GM12875 (cell line): ENCODE measurements at regions not wholly inside any gene's neighbourhood (a gene's known extent, or its start where the extent isn't known, plus 50 kb on each side); places are given as distances from the start of the nearest gene placed in this dataset.

Source experiments
- H3K4me3 ChIP-seq: one replicate; pipeline ENCODE4 v1.5.1; 2011; ENCODE audit warnings: low read depth, low read length, control low read depth
- CTCF ChIP-seq: IDR thresholded peaks from 2 replicates; pipeline ENCODE4 v1.5.1; 2011; ENCODE audit warnings: low read depth, mild to moderate bottlenecking, control low read depth, inconsistent platforms, low read length, moderate library complexity, borderline replicate concordance; ENCODE audit not compliant: insufficient read depth

GRCh38 chr3:981156-981555 is 111.7 kb upstream of the CNTN6 start:
- no peak overlapping the region for H3K4me3 ChIP-seq
- TF ChIP-seq CTCF: no peak

- no peak for TF ChIP-seq CTCF
These were observed 104.0 kb upstream of the CNTN6 start for GRCh38 chr3:988785-989184.

GRCh38 chr3:992871-993270 is 100.0 kb upstream of the CNTN6 start:
- no peak for TF ChIP-seq CTCF
- H3K4me3 ChIP-seq: no peak overlapping the region

More at GRCh38 chr3:988785-989184, 104.0 kb upstream of the CNTN6 start:
- no peak overlapping the region for H3K4me3 ChIP-seq

GRCh38 chr3:1002010-1002409 is 90.8 kb upstream of the CNTN6 start:
- no peak for TF ChIP-seq CTCF
- no peak overlapping the region for H3K4me3 ChIP-seq

- TF ChIP-seq CTCF: no peak
- H3K4me3 ChIP-seq: no peak overlapping the region
These were observed 85.0 kb upstream of the CNTN6 start for GRCh38 chr3:1007866-1008265.

- no peak for TF ChIP-seq CTCF
- H3K4me3 ChIP-seq: no peak overlapping the region
These were observed 82.6 kb upstream of the CNTN6 start for GRCh38 chr3:1010228-1010627.

GRCh38 chr3:1015826-1016225 is 77.0 kb upstream of the CNTN6 start:
- no peak overlapping the region for H3K4me3 ChIP-seq
- TF ChIP-seq CTCF: no peak
